Activated T-cell treated with anti-CD3 and anti-CD28 coated beads for 48 hours (primary cell): ENCODE measurements at regions not wholly inside any gene's neighbourhood (a gene's known extent, or its start where the extent isn't known, plus 50 kb on each side); places are given as distances from the start of the nearest gene placed in this dataset.

Experiments
- DNase-seq: peaks from one replicate; pipeline ENCODE4 v3.0.0-alpha.2; 2020; ENCODE audit warnings: low read depth

GRCh38 chr1:232445361-232446106, 184.4 kb downstream of the SIPA1L2 start:
- DNase-seq: no peak

GRCh38 chr1:232443372-232443771, 186.6 kb downstream of the SIPA1L2 start:
- DNase-seq: no peak

DNA sequence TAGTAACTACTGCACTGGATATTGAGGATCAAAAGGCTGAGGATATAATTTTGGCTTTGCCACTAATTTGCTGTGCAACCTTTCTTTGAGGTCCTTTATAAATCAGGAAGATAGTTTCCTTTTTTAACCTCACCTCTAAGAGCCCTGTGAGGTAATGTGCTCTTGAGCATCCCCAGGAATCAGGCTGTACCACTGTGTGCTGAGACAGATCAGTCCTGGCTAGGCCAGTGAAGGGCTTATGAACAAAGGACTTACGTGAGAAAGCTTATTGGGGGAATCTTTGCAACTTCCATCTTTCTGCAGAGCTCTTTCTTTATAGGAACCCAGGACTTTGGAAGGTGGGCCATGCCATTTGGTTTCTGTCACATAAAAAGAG, 188.9 kb downstream of the SIPA1L2 start:
- no peak for DNase-seq

DNA sequence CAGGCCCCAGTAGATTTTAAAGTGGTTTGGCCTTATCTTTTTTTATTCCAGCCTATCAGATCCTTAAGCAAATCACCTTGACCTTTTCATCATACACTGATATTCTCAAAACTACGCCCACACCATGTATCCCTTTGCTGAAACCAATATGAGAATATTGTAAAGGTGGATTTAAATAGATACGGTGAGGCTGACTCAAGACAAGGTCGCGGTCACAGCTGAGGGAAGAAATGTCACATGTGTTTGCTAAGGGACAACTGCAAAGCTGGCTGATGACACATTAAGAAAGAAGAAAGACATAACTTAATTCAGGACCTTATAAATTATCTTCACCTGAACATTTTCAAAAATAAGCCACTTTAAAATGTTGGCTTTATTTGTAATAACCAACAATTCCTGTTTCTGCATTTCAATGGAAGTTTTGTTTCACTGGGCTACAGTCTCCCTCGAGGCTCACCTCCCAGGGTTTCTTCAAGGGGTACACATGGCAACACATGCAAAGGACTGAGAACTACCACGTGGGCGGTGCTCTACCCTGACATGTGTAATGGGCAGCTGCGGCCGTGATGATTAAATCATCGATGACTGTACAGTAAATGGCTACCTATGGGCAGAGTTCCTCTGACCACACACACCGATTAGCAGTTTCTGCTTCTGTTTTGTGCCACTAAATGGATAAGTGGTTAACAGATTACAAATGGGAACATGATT, 189.5 kb downstream of the SIPA1L2 start:
- DNase-seq: no peak

DNA sequence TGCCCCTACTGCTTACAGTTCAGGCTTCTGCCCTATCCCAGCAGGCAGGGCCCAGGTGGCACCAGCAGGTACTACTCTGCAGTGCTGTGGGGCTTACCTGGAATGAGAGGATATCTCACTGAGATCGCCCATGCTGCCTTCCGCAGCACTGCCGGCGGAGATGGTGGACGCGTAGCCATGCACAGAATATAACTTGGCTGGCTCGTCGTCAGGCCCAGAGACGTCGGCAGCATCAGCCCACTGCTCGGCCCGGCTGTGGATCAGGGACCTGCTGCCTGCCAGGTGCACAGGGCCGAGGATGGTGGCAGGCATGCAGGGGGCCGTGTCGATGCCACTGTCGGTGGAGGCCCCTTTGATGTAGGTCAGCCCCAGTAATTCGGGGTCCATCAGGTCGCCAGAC, 190.9 kb downstream of the SIPA1L2 start:
- DNase-seq: no peak

- no peak for DNase-seq
Observed at GRCh38 chr1:232438476-232438875, 191.5 kb downstream of the SIPA1L2 start.

- DNase-seq: no peak
Observed at GRCh38 chr1:232437510-232437909, 192.4 kb downstream of the SIPA1L2 start.

DNA sequence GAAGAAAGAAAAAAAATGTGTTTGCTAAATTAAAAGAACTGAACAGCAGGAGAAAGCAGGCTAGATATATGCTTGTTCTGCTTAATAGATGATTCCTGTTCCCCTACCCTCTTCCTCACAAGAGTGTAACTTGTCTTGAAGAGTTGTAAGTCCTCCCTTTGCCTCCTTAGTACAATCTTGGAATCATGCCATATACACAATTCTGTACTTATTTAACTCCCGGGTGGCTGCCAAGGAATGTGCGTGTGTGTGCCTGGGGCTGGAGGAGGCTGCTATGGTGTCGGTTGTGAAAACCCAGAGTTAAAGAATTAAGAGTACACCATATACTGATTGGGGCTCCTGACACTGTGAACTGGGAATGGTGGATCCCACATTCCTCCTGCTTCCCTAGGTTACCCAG, 194.2 kb downstream of the SIPA1L2 start:
- DNase-seq: no peak

GRCh38 chr1:232432313-232432712, 197.6 kb downstream of the SIPA1L2 start:
- no peak for DNase-seq

DNA sequence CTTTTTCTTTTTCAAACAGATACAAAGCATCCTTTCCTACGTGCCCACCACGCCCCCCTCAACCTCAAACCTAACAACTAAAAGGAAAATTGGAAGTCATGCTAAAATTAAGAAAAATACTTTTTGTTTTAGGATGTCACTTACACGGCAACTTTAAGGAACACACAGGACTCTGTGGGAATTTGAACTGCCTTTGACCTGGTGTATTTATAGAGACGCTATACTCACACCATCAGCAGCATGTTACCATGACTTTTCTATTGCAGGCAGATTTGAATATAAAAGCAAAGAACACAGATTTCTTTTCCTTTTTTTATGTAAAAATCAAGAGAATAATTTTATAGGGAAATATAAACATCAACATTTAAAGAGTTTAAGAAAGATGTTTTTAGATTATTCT, 198.2 kb downstream of the SIPA1L2 start:
- DNase-seq: no peak

DNA sequence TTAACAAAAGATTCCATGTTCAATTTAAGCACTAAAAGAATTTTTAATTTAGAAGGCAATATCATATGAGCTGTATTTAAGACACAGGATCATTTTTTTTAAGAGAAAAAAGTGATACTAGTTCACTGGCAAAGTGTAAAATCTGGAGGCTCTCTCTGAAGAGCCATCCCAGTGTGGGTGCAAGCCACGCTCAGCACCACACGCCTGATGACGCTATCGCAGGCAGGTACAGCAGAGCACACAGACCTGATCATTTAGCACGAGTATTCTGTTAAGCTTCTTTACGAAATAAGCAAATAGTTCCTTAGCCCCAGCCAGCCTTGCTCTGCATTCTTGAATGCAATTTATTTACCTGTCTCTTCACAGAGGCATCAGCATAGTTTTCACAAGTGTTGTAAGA, 198.6 kb downstream of the SIPA1L2 start:
- no peak for DNase-seq

- DNase-seq: no peak
Observed at GRCh38 chr1:232430467-232430866, 199.5 kb downstream of the SIPA1L2 start.

DNA sequence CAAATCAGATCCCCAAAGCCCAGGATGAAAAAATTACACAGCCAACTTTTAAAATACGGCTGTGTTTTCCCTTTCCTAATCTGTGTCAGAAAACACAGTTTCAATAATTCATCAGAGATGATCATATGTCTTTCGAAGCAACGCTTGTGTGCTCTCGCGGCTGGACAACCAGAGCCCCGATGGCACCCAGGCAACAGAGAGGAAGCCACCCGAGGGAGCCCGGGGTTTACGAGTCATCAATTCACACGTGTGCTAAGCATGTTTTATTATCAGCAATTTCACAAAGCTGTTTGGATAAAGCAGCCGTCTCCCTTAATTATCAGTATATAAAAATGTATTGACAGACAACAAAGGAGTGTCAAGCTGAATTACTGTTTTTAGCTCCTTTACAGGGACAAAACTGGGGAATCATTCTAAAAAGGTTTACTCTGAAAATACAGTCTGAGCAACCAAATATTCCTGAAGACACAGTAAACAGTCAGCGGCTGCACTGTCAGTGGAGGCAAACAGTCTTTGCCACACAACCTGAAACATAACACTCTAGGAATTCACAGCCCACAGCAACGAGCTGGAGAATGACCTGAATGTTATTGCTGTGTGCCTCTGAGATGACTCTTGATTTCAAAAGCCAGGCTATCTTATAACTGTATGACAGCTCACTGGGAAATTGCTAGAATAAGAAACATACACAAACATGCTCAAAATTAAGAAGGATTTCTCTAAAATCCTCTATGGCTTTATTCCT, 201.0 kb downstream of the SIPA1L2 start:
- no peak for DNase-seq

DNA sequence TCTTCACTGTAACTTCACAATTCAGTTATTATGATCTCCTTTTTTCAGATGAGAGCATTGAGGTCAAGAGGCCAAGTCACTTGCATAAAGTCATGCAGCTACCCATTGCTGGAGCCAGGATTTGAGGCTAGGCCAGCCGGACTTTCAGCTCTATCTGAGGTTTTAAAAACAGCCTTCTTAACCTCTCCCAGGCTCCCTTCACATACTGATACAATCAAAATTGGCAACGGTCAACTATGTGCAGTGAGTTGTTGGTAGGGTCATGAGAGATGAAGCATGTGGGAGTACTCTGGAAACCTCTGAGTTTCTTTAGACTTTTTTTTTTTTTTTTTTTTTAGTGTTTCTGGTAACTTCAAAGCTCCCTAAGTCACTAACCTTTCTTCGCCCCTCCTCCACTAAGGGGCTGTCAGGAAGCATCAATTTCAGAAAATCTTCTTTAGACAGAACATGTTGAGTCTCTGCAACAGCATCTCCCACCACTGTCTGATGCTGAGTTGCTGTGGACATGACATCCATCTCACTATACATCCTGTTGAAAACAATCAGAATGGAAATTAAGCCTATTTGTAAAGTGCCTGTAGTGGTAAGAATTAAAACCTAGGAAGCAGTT, 201.8 kb downstream of the SIPA1L2 start:
- DNase-seq: no peak

DNA sequence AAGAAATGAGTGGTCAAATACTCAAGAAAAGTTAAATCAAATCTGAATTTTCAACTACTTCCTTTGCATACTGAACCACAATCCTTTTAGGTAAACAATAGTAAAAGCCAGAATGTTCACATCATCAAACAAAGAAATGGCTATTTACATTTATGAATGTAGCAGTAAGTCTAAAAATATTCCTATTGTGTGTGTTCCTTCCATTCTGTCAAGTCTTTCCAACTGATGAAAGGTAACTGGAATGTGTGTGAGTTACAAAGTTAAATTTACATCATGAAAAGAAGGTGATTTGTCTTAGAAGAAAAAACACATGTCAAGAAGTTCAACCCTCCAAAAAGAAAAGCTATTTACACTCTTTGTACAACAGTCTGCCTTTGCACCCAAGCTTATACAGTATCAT, 203.1 kb downstream of the SIPA1L2 start:
- no peak for DNase-seq

DNA sequence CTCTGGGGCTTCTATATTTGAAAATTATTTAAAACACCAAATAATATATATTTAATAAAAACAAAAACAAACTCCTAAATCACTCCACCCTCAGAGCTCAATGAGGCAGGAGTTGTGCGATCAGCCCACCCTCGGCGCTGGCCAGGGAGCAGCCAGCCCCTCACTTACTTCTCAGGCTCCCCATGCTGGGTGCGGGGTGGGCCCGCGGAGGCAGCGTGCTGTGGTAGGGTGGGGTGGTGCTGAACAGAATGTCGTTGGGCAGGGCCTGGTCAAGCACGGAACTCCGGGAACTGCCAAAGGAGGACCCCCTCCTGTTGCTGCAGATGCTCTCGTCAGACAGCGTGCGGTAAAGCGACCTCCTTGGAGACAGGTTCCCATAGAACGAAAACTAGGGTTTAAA, 204.5 kb downstream of the SIPA1L2 start:
- no peak for DNase-seq

DNA sequence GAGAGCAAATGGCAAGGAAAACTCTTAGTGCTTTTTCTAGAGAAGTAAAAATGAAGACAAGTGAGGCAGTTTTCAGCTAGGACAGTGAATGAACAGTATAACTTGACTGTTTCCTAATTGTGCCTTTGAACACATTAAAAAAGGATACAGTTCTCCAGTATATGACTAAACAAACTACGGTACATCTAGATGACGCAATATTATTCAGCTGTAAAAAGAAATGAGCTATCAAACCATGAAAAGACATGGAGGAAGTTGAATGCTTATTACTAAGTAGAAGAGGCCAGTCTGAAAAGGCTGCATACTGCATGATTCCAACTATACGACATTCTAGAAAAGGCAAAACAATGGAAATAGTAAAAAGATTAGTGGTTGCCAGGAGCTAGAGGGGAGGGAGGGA, 206.3 kb downstream of the SIPA1L2 start:
- no peak for DNase-seq

DNA sequence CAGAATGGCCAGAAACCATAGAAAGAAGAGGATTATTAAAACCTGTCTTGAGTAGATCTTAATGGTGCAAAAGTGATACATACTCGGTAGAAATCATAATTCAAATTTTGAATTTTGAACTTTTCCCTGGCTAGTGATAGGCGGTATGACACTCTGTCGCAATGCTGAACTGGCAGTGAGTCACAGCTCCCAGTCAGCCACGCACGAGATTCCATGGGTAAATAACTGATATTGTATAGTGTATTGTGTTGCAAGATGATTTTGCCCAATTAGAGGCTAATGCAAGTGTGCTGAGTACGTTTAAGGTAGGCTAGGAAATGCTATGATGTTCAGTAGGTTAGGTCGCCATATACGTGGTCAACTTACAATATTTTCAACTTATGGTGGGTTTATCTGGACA, 207.0 kb downstream of the SIPA1L2 start:
- no peak for DNase-seq

GRCh38 chr1:232422098-232422497, 207.8 kb downstream of the SIPA1L2 start:
- no peak for DNase-seq

DNA sequence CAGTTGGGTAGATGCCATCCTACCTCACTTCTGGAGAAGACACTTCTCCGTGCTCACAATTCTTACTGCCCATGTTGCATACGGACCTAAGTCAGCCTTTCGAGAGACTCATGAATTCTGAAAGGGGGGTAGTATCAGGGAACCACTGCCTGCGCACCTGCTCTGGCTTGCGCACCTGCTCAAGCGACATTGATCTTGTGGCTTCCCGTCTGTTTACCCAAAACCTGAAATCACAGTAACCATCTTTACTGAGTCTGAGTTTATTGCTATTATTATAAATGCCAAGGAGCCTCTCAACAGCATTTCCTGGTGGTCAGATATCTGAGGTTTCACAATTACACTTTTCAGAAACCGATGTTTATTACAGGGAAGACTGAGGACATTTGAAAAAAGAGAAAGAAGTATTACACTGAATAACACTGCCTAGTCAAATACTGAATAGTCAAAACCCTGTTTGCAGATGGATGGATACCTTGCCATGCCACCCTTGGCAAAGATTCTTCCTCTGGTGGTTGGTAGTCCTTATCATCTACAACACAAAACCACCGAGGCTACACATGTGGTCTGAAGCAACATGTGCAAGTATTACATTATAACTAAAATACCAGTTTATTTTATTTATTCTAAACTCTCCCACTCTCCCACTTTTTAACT, 208.7 kb downstream of the SIPA1L2 start:
- DNase-seq: no peak

DNA sequence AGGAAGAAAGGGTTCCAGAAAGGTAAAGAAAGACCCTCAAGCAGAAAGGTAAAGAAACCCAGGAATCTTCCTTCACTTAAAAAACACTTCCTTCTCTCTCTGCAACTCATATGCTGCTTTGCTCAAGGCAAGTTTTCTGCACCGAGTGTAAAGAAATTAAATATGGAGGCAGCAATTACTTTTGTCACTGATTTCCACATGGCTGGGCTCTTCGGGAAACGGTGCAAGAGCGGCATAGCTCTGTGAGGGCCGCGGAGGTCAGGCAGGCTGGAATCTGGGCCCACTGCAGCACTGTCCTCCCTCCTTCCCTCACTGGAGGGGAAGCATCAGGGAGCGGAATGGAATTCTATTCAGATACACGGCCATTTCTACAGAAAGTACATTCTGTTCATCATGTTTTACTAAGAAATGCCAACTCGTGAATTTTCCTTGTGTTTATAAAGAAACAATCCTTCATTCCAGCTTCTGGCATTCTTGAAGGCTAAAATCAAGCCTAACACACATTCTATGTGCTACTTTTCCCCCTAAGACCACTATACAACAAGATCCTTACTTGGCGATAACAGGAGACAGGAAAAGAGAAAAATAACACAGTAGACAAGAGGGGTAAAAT, 212.2 kb downstream of the SIPA1L2 start:
- no peak for DNase-seq
